CD14-positive monocyte (primary cell): ENCODE measurements at regions not wholly inside any gene's neighbourhood (a gene's known extent, or its start where the extent isn't known, plus 50 kb on each side); places are given as distances from the start of the nearest gene placed in this dataset.

Experiments used
- DNase-seq, 3 donors: peaks; one replicate each; pipeline ENCODE4 v3.0.0-alpha.2; 2011 to 2022
- H2AFZ ChIP-seq: 2 replicates; pipeline ENCODE4 v1.6.0; 2012; ENCODE audit warnings: mild to moderate bottlenecking, low read depth, low read length, inconsistent platforms; ENCODE audit not compliant: insufficient read depth, poor library complexity, severe bottlenecking
- H3K27ac ChIP-seq, 2 donors: 1 replicate in 1 of 2; 2 replicates in 1 of 2; pipeline ENCODE4 v1.5.1; 2012 to 2013; ENCODE audit warnings: low read length in 2 of 2, control low read depth in 1 of 2, inconsistent platforms in 1 of 2, low read depth in 1 of 2, mild to moderate bottlenecking in 1 of 2
- H3K27me3 ChIP-seq, 2 donors: one replicate each; pipeline versions ENCODE4 v1.6.0 to v1.6.1; 2011 to 2013; ENCODE audit warnings: low read length in 2 of 2; ENCODE audit not compliant: control insufficient read depth in 2 of 2, insufficient read depth in 2 of 2
- H3K36me3 ChIP-seq, 2 donors: replicated peaks in 1 of 2; 1 replicate in 1 of 2; 2 replicates in 1 of 2; pipeline versions ENCODE4 v1.5.1 to v1.6.1; 2012 to 2013; ENCODE audit warnings: low read length in 2 of 2, control low read depth in 1 of 2, inconsistent platforms in 1 of 2, mild to moderate bottlenecking in 1 of 2; ENCODE audit not compliant: insufficient read depth in 2 of 2, control insufficient read depth in 1 of 2
- H3K4me1 ChIP-seq, 2 donors: 1 replicate in 1 of 2; 2 replicates in 1 of 2; pipeline versions ENCODE4 v1.5.1 to v1.6.1; 2012 to 2013; ENCODE audit warnings: low read length in 2 of 2, control low read depth in 1 of 2, inconsistent platforms in 1 of 2, mild to moderate bottlenecking in 1 of 2, moderate library complexity in 1 of 2; ENCODE audit not compliant: insufficient read depth in 2 of 2, control insufficient read depth in 1 of 2
- H3K4me2 ChIP-seq: replicated peaks from 2 replicates; pipeline ENCODE3; 2012; ENCODE audit warnings: low read length, moderate library complexity, mild to moderate bottlenecking; ENCODE audit not compliant: poor library complexity, severe bottlenecking; ENCODE audit errors: extremely low read depth
- H3K4me3 ChIP-seq, 3 experiments: fragments of 200-600 bp in 1 of 3; sonication (generic) in 1 of 3; replicated peaks in 1 of 3; 1 replicate in 2 of 3; 2 replicates in 1 of 3; pipeline ENCODE4 v1.5.1; 2011 to 2013; ENCODE audit warnings: low read length in 3 of 3, mild to moderate bottlenecking in 3 of 3, control low read depth in 2 of 3, low read depth in 2 of 3, inconsistent platforms in 1 of 3, moderate library complexity in 1 of 3
- H3K79me2 ChIP-seq: 2 replicates; pipeline ENCODE4 v1.6.0; 2012; ENCODE audit warnings: mild to moderate bottlenecking, control low read depth, inconsistent platforms, low read length, moderate library complexity; ENCODE audit not compliant: insufficient read depth
- H3K9ac ChIP-seq: 2 replicates; pipeline ENCODE4 v1.6.0; 2017; ENCODE audit warnings: low read length, mild to moderate bottlenecking; ENCODE audit not compliant: insufficient read depth, poor library complexity, severe bottlenecking
- H3K9me3 ChIP-seq, 2 donors: replicated peaks in 1 of 2; 1 replicate in 1 of 2; 2 replicates in 1 of 2; pipeline versions ENCODE4 v1.5.1 to v1.6.1; 2012 to 2013; ENCODE audit warnings: low read length in 2 of 2, control low read depth in 1 of 2; ENCODE audit not compliant: control insufficient read depth in 1 of 2, insufficient read depth in 1 of 2
- H4K20me1 ChIP-seq: 2 replicates; pipeline ENCODE4 v1.6.0; 2012; ENCODE audit warnings: mild to moderate bottlenecking, low read length, control low read depth, moderate library complexity; ENCODE audit not compliant: insufficient read depth
- H3K27ac Mint-ChIP-seq, 7 donors: one replicate each; pipeline ENCODE4 v1.8.0; 2020; ENCODE audit warnings: mild to moderate bottlenecking in 7 of 7, mixed read lengths in 7 of 7, moderate library complexity in 6 of 7, inconsistent platforms in 2 of 7
- H3K27me3 Mint-ChIP-seq, 3 donors: one replicate each; pipeline ENCODE4 v1.8.0; 2021 to 2022; ENCODE audit warnings: low read depth in 3 of 3, mild to moderate bottlenecking in 3 of 3, mixed read lengths in 3 of 3, moderate library complexity in 3 of 3, inconsistent platforms in 1 of 3
- H3K36me3 Mint-ChIP-seq, 2 donors: one replicate each; pipeline ENCODE4 v1.8.0; 2020; ENCODE audit warnings: mixed read lengths in 2 of 2, inconsistent platforms in 1 of 2, mild to moderate bottlenecking in 1 of 2
- H3K4me1 Mint-ChIP-seq: one replicate; pipeline ENCODE4 v1.8.0; 2020; ENCODE audit warnings: mild to moderate bottlenecking, mixed read lengths
- H3K4me3 Mint-ChIP-seq, 2 donors: one replicate each; pipeline ENCODE4 v1.8.0; 2020; ENCODE audit warnings: mild to moderate bottlenecking in 2 of 2, mixed read lengths in 2 of 2, moderate library complexity in 1 of 2
- H3K9me3 Mint-ChIP-seq, 7 donors: one replicate each; pipeline ENCODE4 v1.8.0; 2020 to 2022; ENCODE audit warnings: mixed read lengths in 7 of 7, mild to moderate bottlenecking in 6 of 7, moderate library complexity in 6 of 7, inconsistent platforms in 2 of 7
- CTCF ChIP-seq: fragments of 200-600 bp; IDR thresholded peaks from one replicate; pipeline ENCODE4 v1.8.0; 2022; ENCODE audit warnings: antibody characterized with exemption, mild to moderate bottlenecking
- WGBS: methylation state at CpG from one replicate; pipeline ENCODE4 v1.1.5; 2013; ENCODE audit warnings: missing lambda C conversion rate; ENCODE audit not compliant: insufficient coverage; 5-methylcytosine and 5-hydroxymethylcytosine counted together
- intact Hi-C, 2 donors: fragments of 100-400 bp; cut with micrococcal nuclease; formaldehyde crosslinking; loops; one replicate each; pipeline versions ENCODE4 v1.15.0 to v1.15.1; 2023

GRCh38 chr16:5477251-5477650 is 379.7 kb upstream of the EEF2KMT start:
- Histone ChIP-seq H3K9ac (no peak overlapping the region), H3K36me3 (no peaks in the 10 kb centered on the region), H3K9me3 (no peaks in the 10 kb centered on the region), H3K79me2 (no peaks in the 10 kb centered on the region), H3K27ac (no peak overlapping the region), H3K27me3 (peaks cover 0 to under 1% of the 10 kb centered on the region in 2 donors), H3K4me1 (no peaks in the 10 kb centered on the region), H2AFZ (no peak overlapping the region), H3K4me2 (no peak overlapping the region), H4K20me1 (no peaks in the 10 kb centered on the region), H3K4me3 (no peak overlapping the region)
- Mint-ChIP-seq H3K4me1 (no peaks in the 10 kb centered on the region), H3K36me3 (no peaks in the 10 kb centered on the region), H3K27me3 (peaks cover 6 to 11% (median 8%) of the 10 kb centered on the region in 3 donors), H3K4me3 (no peak overlapping the region), H3K9me3 (peaks cover 0 to 8% (median 0%) of the 10 kb centered on the region in 7 donors), H3K27ac (no peak overlapping the region)
- DNase-seq: no peak
- TF ChIP-seq CTCF: no peak
- no CpG with 5 or more reads among the region's 6 CpGs for WGBS
- intact Hi-C loops: no loop called here

- DNase-seq: no peak
- Histone ChIP-seq H3K9me3 (peaks cover 5 to 6% of the 10 kb centered on the region in 2 donors), H4K20me1 (no peaks in the 10 kb centered on the region), H3K36me3 (no peaks in the 10 kb centered on the region), H2AFZ (no peak overlapping the region), H3K79me2 (no peaks in the 10 kb centered on the region), H3K4me1 (no peaks in the 10 kb centered on the region), H3K9ac (no peak overlapping the region), H3K27ac (no peak overlapping the region), H3K4me2 (no peak overlapping the region), H3K27me3 (peaks cover 0 to 2% of the 10 kb centered on the region in 2 donors), H3K4me3 (no peak overlapping the region)
- intact Hi-C loops: no loop called here
- no peak for TF ChIP-seq CTCF
- no peaks in the 10 kb centered on the region for H3K36me3 Mint-ChIP-seq
- no peaks in the 10 kb centered on the region for H3K4me1 Mint-ChIP-seq
- no peak overlapping the region for H3K4me3 Mint-ChIP-seq
- no peak overlapping the region for H3K27ac Mint-ChIP-seq
- H3K9me3 Mint-ChIP-seq: peaks cover 0 to 5% (median 0%) of the 10 kb centered on the region in 7 donors
- H3K27me3 Mint-ChIP-seq: peaks cover 4 to 15% (median 12%) of the 10 kb centered on the region in 3 donors
- 54% methylated on average over 6 of the region's 7 CpGs for WGBS
Observed at GRCh38 chr16:5472552-5472951, 375.0 kb upstream of the EEF2KMT start.
